Smooth muscle cell of the brain vasculature (primary cell): ENCODE measurements at regions not wholly inside any gene's neighbourhood (a gene's known extent, or its start where the extent isn't known, plus 50 kb on each side); places are given as distances from the start of the nearest gene placed in this dataset.
"Not testable (repeated sequence)": the region's sequence is repeated elsewhere in the genome, so short reads cannot be mapped to it uniquely, and the experiment has no call there.

ENCODE experiments used
- DNase-seq: peaks from one replicate; pipeline ENCODE4 v3.0.0-alpha.2; 2012; ENCODE audit warnings: low read depth, low spot score

DNA sequence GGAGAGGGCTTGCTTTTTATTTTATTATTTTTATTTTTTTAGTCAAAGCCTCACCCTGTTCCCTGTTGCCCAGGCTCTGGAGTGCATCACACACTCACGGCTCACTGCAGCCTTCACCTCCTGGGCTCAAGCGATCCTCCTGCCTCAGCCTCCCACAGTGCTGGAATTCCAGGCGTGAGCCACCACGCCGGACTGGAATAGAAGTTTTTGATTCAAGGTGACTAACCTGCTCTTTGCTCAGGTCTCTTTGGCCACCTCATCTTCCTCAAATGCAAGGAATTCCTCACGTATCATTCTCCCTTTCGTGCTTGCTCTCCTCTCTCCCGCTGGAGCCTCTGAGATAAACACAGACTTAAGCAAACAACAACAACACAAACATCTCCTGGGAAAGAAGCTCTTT lies 636.8 kb downstream of the ADCYAP1 start:
- DNase-seq: no peak

GRCh38 chr18:1542230-1542774 lies 637.6 kb downstream of the ADCYAP1 start:
- DNase-seq: no peak

DNA sequence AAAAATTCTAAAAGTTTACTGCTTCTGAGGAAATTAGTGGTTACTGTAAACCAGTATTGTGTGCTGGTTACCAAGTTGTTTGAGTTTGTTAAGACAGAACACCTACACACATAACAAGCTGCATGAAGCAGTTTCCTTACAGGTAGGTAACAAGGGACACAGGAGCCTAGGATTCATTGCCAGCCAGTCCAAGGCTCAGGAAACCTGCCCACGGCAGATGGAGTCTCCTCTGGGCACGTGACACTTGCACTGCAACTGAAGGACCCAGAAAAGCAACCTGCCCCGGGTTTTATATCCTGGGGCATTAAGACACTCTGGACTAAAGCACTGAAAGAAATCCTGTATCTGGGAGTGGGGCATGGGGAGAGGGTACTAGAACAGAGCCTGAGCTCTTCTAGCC lies 639.3 kb downstream of the ADCYAP1 start:
- no peak for DNase-seq

- not testable (repeated sequence) for DNase-seq
These were observed 653.0 kb downstream of the ADCYAP1 start for GRCh38 chr18:1557711-1558110.

DNA sequence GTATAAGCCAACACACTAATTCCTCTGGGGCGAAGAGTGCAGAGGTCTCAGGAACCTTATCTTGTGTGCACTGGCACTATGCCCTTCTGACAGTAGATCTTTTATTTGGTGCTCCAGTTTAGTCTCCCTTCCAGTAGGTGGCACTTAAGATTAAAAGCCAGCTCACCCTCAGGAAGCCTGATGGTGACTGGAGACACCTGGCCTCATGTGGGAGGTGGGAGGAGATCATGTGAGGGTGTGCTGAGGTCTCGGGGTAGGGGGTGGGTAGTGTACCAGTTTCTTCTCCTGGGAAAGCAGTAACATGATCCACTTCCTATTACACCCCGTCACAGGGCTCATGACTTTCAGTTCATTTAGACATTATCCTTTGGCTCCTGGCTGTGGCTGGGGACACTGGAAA lies 654.9 kb downstream of the ADCYAP1 start:
- DNase-seq: no peak

- DNase-seq: no peak
These were observed 660.1 kb downstream of the ADCYAP1 start for GRCh38 chr18:1564793-1565192.

DNA sequence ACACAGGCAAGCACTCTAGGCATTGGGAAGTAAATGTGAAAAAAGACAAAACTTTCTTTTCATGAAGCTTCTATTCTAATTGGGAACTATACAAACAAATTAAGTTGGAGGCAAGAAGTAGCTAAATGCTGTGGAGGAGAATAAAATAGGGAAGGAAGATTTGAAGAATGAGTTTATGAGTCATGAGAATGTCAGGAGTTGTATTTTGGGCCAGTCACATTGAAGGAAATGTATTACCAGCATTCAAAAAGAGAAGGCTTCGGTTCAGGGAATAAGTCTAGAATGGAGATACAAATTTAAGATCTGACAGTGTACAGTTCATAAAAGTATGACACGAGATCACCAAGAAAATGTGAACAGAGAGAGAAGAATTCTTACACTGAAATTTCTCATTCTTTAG lies 666.5 kb downstream of the ADCYAP1 start:
- DNase-seq: no peak

- DNase-seq: no peak
These were observed 669.1 kb downstream of the ADCYAP1 start for GRCh38 chr18:1573732-1574131.

GRCh38 chr18:1575084-1575483 lies 670.4 kb downstream of the ADCYAP1 start:
- no peak for DNase-seq

DNA sequence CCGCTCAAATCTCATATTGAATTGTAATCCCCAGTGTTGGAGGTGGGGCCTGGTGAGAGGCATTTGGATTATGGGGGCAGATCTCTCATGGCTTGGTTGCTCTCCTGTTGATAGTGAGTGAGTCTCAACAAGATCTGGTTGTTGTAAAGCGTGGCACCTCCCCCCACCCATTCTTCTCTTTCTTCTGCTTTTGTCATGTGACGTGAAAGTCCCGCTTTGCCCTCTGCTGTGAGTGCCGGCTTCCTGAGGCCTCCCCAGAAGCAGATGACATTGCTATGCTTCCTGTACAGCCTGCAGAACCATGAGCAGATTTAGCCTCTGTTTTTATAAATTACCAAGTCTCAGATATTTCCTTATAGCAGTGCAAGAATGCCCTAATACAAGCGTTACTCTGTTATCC lies 673.8 kb downstream of the ADCYAP1 start:
- no peak for DNase-seq

DNA sequence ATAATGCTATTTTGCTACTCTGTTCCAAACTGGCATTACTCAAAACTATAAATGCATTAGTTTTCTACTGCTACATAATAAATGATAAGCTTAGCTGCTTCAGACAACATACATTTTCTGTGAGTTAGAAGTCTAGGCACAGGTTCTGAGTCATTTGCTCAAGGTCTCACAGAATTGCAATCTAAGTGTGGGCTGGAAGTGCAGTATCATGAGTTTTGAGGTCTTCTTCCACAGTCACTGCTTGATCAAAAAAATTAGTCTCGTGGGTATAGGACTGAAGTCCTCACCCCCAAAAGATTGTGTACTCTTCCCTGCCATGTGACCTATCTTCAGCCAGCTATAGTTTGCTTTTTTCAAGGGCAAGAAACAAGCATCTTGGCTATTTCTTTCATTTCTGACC lies 676.9 kb downstream of the ADCYAP1 start:
- DNase-seq: no peak

DNA sequence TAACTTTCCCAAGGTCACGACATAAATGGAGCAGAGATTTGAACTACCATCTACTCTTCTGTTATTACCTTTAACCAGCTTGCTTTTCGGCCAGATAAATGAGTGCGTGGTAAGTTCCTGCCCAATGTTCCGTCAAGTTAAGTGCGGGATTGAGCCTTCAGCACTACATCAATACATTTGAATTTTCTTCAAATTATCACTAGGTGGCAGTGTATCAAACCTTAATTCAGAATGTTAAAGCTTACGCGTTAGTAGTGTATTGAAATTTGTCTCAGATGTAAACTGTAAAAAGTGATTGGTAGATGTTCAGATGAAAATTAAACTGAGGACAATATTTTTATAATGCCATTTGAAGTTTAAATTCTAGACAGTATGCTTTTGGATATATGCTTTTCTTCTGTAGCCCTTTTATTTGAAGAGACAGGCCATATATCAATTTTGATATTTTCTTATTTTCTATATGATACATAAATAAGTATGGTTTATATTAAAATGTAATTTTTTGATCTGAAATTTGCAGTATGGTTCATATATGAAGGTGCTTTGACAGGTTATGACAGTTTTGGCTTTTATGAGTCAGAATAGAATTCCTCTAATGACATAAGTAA lies 681.3 kb downstream of the ADCYAP1 start:
- DNase-seq: no peak

GRCh38 chr18:1593091-1593490 lies 688.4 kb downstream of the ADCYAP1 start:
- DNase-seq: no peak

GRCh38 chr18:1595195-1595594 lies 690.5 kb downstream of the ADCYAP1 start:
- DNase-seq: no peak

DNA sequence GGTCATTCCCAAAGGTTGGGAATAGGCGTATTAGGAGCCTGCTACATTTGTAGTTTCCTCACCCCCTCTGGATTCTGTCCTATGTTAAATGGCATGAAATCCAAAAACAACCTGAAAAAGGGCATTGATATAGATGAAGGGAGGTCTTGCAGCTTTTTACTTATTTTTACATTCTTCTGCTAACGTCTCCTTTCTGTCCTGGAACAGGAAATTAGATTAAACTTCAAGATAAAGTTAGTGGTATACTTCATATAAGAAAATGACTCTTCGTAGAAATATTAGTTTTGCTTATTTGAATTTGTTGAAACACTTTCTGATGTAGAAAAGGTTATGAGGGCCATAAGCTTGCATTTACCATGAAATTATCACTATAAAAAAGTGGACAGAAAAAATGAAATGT lies 694.5 kb downstream of the ADCYAP1 start:
- no peak for DNase-seq

DNA sequence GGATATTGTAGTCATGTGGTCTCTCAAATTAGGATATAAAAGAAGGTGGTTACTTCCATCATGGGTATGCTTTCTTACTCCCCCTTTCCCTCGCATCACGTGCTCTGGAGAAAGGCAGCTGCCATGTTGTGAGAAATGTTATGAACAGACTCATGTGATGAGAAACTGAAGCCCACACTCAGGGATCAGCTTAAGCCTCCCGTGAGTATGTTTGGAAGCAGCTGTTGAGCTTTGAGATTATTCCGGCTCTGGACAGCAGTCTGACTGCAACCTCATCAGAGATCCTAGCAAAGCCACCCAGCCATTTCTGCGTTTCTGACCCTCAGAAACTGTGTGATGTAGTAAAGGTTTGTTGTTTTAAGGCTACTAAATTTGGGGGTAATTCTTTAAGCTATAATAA lies 700.1 kb downstream of the ADCYAP1 start:
- no peak for DNase-seq

DNA sequence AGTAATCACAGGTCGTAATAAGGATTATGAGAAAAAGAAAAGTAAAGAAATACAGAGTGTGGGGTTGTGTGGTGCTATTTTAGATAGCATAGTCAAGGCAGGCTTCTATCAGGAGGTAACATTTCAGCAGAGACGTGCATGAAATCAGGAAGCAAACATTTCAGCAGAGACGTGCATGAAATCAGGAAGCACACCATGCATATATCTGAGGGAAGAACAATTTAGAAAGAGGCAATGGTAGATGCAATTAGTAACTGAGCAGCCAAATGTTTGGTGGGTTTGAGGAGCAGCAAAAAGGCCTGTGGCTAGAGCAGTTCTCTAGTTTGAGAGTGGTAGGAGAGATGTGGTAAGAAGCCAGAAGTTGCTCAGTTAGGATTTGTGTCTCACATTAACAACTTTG lies 713.7 kb downstream of the ADCYAP1 start:
- no peak for DNase-seq

- DNase-seq: no peak
These were observed 714.8 kb downstream of the ADCYAP1 start for GRCh38 chr18:1619507-1619906.

DNA sequence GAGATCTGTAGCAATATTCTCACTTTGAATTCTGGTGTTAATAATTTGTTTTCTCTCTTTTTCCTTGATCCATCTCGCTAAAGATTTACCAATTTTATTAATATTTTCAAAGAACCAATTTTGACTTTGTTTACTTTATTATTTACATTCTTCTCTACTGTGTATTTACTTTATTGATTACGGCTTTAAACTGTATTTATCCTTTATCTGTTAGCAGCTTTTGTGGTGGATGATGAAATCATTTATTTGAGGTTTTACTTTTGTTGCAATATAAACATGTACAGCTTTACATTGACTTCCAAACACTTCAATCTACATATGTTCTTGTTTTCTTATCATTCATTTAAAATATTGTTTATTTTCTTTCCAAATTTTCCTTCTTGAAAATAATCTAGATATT lies 719.9 kb downstream of the ADCYAP1 start:
- DNase-seq: no peak

DNA sequence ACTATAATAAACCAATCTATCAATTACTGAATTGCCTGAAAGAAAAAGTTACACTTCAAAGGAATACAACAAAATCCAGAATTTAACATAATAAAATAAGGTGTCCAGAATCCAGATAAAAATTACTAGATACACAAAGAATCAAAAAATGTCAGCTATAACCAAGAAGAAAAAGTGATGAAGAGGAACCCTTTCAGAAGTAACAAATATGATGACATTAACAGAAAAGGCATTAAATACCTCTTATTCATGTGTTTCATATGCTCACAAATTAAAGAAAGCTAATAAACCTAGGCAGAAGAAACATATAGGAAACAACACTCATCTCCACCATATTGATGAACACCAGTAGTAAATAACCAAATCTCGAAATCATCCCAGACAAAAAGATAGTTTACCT lies 722.8 kb downstream of the ADCYAP1 start:
- DNase-seq: no peak

DNA sequence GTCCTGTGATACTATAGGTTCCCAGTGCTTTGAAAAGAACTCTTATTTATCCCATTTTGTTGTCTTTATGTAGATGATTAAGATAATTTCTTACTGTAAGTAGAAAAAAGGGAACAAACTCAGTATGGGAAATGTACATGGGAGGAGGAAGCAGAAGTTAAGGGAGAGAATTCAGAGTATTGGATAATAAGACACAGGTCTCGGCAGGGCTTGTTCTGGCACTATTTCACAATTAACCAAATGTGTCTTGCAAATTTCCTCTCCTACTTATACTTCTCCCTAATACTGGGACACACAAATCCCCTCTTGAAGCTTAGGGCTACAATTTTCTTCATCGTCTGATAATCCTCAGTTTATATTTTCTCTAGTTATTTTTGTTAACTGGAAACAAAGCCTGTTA lies 744.0 kb downstream of the ADCYAP1 start:
- no peak for DNase-seq

DNA sequence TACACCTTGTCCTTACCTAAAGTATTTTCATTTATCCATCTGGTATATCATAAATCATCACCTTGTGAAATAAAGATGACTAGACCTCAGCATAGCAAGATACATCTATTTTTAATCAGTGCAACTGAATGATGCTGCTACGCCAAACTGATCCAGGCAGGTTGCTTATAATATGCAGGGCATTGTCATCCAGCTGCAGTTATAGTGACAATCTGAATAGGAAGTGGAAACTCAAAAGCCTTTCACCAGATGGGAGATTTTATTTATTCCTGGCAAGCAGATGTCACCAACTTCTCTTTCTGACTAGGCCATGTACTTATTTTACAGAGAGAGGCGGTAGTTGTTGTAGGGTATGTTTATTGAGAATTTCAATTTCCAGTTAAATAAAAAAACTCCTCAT lies 747.3 kb downstream of the ADCYAP1 start:
- DNase-seq: no peak

DNA sequence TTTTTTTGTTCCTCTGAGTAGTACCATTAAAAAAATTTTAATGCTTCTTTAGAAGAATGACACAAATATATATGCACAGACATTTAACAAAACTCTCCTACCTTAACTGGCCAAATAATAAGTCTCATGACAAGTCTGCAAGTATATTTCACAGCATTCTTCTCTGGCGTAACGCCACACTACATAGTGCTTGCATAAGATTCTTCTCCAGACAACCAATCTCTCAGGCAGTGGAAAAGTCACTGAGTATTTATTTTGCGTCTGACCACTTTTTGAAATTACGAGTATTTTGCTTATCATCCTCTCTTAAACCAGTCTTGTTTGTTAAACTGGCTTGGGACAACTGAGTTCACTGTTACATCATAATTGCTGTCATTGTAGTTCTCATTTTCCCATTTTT lies 749.2 kb downstream of the ADCYAP1 start:
- no peak for DNase-seq

GRCh38 chr18:1657876-1658275 lies 753.2 kb downstream of the ADCYAP1 start:
- no peak for DNase-seq
